Suppressor macrophage treated with lipopolysaccharide for 4 hours (primary cell): ENCODE measurements at regions not wholly inside any gene's neighbourhood (a gene's known extent, or its start where the extent isn't known, plus 50 kb on each side); places are given as distances from the start of the nearest gene placed in this dataset.

ENCODE experiments used
- DNase-seq: peaks from one replicate; pipeline ENCODE4 v3.0.0-alpha.2; 2020

DNA sequence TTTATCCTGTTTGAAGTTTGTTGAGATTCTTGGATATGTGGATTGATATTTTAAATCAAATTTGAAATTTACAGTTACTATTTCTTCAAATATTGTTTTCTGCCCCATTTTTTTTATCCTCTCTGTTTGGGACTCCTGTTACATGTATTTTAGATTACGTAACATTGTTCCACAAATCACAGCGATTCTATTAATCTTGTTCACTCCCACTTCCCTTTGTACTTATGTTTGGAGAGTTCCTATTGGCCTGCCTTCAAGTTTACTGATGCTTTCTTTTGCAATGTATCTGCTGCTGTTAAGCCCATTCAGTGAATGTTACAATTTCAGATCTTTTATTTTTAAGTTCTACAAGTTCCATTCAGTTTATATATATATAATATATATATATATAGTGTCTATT, 288.3 kb upstream of the TNRC6C start:
- peak; percentile 18 for DNase-seq

DNA sequence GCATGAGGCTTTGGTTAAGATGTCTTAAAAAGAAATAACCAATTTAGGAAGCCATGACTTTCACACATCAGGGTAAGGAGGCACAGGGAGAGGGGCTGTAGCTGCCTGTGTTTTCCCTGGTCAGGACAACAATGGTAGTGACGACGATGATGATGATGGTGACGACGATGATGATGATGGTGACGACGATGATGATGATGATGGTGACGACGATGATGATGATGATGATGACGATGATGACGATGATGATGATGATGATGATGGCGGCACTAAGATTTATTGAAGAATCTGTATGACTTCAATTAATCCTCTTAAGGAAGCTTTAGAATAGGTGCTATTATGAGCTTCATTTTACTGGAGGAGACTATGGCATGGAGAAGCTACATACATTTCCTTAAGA, 284.1 kb upstream of the TNRC6C start:
- no peak for DNase-seq

GRCh38 chr17:77675411-77675810, 283.1 kb upstream of the TNRC6C start:
- no peak for DNase-seq

DNA sequence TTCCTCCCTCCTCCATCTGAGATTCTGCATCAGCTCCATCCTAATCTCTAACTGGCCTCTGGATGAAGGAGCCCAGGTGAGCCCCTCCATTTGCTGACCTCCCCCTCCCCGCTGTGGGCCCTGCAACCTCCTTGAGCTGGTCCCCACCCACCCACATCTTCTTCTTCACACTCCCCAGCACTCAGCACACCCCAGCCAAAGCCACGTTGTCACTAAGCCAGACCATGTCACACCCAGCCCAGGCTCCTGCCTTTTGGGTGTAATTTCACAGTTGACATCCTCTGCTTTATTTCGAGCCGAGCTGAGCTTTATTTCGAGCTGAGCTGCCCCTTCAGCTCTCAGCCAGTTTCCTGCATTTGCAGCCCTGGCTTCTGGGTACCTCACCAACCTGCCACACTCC, 282.7 kb upstream of the TNRC6C start:
- no peak for DNase-seq

GRCh38 chr17:77676237-77676661, 282.3 kb upstream of the TNRC6C start:
- no peak for DNase-seq

GRCh38 chr17:77677211-77677610, 281.3 kb upstream of the TNRC6C start:
- no peak for DNase-seq

- no peak for DNase-seq
These were observed 280.9 kb upstream of the TNRC6C start for GRCh38 chr17:77677630-77678029.

DNA sequence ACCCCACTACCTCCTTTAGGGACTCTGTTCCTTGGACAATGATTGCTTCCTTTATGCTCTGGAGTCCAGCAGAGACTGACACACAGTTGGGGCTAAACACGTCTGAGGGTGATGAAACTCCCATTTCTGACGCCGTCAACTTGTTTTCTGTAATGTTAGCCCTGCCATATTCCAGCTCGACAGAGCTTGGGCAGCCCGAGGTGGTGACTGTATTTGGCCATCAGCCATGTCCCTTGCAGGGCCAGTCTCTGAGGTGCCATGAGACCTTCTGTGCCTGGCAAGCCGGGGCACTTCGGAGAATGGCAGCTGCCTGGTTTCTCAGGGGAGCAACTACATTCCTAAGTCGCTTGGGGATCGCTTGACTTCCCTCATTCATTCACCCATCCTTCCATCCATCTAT, 278.9 kb upstream of the TNRC6C start:
- DNase-seq: no peak

DNA sequence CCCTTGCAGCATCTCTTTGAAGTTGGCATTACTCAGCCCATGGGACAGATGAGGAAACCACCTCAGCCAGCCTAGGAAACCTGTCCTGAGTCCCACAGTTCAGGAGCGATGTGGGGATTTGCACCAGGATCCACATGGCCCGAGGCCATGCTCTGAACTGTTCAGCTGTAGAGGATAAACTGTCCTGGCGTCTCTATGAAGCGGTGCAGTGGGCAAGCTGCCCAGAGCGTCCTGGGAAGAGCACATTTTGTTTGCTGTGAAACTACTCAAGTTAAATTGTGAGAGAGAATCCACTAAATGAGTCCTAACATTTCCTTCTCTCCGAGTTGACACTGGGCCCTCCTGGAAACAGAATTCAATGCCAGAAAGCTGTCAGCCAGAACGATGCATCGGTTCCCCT, 276.6 kb upstream of the TNRC6C start:
- no peak for DNase-seq

GRCh38 chr17:77684803-77685798, 273.4 kb upstream of the TNRC6C start:
- DNase-seq: no peak

GRCh38 chr17:77685881-77686486, 272.5 kb upstream of the TNRC6C start:
- DNase-seq: no peak

DNA sequence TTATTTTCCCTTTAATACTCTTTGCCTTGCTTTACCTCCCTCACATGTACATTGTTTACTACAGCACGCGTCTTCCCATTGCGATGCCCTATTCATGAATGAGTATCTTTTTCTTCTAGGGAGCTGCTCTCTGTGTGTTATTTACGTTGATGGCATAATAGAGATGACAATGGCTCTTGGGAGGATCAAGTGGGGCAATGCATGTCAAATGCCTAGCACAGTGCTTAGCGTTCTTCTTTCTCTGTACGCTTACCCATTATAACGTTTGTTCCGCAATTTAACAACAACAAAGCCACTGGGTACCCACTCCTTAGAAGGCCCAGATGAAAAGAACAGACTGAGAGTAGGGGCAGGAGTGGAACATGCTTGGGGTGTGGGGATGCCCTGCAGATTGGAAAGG, 271.6 kb upstream of the TNRC6C start:
- DNase-seq: no peak

- DNase-seq: no peak
These were observed 271.1 kb upstream of the TNRC6C start for GRCh38 chr17:77687417-77687816.

GRCh38 chr17:77687921-77688320, 270.6 kb upstream of the TNRC6C start:
- no peak for DNase-seq

GRCh38 chr17:77688369-77688768, 270.1 kb upstream of the TNRC6C start:
- DNase-seq: no peak

DNA sequence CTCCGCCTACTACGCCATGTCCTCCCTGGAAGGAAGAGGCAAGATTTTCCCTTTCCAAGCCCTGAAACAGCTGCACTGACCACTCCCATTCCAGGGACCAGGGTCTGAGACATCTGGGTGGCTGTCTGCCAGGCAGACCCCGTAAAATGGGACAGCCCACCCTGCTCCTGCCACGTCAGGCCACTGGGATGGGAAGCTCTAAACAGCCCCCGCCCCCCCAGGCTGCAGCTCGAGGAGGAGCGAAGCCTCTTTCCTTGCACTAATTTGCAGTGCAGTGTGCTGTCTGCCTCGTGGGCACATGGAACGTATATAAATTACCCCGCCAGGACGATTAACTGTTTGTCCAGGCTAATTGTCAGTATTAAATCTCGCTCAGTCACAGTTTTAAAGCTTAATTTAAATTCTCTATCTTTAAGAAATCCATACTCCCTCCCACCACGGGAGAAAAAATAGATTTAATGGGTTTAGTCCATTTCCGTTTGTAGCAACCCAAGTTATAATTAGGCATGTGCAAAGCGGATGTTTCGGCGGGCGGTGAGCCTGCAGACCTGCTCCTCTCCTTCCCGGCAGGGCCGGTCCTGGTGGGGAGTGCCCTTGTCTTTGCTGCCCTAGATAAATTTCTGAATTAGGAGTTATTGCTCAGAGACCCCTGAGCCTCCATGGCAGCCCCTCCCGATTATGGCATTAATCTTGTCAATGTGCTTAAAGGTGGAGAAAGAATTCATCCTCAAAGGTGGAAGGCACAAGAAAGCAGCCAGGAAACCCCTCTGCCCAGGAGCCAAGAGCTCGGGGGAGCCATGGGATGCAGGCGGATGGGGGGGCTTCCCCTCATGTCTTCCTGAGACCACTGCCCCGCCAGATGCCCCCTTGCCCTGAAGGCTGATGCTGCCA, 268.0 kb upstream of the TNRC6C start:
- DNase-seq: no peak

- DNase-seq: no peak
These were observed 267.1 kb upstream of the TNRC6C start for GRCh38 chr17:77691216-77692085.

DNA sequence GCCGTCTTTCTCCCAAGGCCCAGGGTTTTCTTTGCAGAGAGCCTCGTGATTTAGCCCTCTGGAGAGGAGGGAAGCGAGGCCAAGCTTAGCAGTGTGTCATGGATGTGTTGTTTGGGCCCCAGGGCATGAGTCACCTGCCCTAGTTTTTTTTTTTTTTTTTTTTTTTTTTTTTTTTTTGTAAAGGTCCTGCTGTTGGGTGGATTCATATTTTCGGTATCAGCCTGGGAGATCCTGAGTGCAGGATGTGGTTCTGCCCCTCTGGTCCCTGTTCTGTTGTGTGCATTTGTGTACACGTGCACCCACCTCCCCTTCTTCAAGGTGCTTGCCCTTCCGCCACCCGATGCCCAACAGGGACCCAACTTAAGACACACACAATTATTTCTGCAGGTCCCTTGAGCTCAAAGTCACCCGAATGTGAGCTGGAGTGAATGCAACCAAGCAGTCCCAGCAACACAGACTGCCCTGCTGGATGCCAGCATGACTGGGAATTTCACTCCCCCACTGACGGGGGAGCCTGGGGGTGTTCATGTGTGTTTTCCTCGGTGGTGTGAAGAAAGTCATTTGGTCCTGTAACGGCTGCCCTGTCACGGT, 265.8 kb upstream of the TNRC6C start:
- peak; percentile 16 for DNase-seq

GRCh38 chr17:77693301-77693700, 265.2 kb upstream of the TNRC6C start:
- DNase-seq: no peak

- no peak for DNase-seq
These were observed 264.7 kb upstream of the TNRC6C start for GRCh38 chr17:77693776-77694175.
